GM18498 (cell line): ENCODE measurements at regions not wholly inside any gene's neighbourhood (a gene's known extent, or its start where the extent isn't known, plus 50 kb on each side); places are given as distances from the start of the nearest gene placed in this dataset.
"Not testable (repeated sequence)": the region's sequence is repeated elsewhere in the genome, so short reads cannot be mapped to it uniquely, and the experiment has no call there.

Source experiments
- ATAC-seq: cut with Tn5 transposase; IDR thresholded peaks from one replicate; pipeline ENCODE4 v1.9.1; 2021; ENCODE audit warnings: mild to moderate bottlenecking, moderate library complexity; ENCODE audit not compliant: unreplicated experiment

DNA sequence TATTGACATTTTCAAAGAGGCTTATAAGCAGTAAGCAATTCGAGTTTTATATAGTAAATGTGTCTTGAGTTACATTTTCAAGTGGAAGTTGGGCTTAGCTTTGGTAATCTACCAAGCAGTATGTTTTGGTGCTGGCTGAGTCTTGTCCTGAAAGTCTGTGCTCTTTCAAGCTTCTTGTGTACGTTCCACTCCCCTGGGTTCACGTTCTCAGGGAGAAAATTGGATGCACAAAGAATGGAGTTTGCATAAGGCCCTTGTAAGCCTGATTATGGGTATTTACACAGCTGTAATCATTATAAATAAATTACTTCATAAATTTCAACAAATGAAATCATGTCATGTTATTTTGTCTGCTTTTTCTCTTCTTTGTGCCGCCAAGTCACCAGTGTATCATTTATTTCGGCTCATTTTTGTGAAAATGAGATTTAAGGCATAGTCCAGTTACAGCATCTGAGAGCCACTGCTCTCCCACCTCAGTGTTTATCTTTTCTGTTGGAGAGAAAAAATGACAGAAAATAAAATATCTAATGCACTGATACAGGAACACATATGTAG lies 262.5 kb downstream of the BTBD3 start:
- no peak for ATAC-seq

DNA sequence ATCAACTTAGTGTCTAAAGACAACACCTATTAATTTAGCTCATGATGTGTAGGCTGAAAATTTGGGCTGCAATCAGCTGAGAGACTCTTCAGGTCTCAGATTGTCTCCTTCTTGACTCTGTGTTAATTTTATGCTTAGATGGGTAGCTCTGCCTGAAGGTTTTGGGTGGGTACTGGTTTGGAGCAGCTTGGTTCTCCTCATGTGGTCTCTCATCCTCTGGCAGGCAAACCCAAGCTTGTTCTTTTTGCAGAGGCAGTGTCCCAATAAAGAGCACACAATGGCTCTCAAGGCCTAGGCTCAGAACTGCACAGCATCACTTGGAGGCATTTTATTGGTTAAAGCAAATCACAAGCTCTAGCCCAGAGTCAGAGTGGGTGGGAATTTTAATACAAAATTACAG lies 280.6 kb downstream of the BTBD3 start:
- ATAC-seq, result no peak

DNA sequence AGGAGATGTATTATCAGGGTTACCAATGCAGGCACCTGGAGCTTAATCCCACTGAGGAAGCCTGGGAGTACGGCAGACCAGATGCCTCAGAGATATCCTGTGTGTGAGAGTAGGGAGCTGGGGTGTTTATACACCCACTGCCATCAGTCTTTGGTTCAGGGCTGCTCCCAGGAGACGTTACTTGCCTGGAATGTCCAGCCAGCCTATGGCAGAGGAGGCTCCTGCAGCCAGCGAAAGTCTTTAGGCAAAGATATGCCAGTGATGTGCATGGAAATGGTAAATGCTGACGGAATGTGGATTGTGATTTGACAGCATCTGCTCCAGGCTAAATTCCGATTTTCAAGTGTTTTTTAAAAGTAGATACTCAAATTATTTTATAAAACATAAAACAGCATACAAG lies 282.0 kb downstream of the BTBD3 start:
- no peak for ATAC-seq

DNA sequence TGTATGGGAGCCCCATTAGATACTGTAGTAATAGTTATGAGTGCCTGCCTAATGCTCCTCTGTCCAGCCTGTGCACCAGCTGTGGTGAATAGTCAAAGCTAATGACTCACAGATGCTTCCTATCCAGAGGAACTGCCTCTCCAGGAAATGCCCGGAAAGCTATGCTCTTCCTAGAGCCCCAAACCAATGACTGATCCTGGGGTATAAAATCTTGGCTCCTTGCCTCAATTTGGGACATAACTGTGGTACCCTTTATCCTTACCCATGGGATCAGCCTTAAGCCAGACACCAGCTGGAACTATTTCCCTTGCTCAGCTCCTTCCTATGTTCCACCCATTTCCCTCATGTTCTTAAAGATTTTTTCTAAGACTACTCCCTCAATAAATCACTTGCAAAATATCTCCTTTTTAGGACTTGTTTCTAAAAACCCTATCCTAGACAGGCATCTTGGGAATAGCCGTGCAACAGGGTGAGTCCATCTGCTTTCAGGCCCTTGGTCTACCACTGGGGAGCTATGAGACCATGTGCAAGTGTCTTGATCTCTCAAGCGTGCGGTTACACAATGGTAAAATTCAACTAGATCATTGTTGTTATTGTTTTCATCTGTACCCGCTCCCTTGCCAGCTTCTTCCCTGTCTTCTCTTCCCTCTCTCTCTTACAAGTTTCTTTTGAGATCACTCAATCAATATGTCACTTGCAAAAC lies 283.7 kb downstream of the BTBD3 start:
- ATAC-seq, result no peak

DNA sequence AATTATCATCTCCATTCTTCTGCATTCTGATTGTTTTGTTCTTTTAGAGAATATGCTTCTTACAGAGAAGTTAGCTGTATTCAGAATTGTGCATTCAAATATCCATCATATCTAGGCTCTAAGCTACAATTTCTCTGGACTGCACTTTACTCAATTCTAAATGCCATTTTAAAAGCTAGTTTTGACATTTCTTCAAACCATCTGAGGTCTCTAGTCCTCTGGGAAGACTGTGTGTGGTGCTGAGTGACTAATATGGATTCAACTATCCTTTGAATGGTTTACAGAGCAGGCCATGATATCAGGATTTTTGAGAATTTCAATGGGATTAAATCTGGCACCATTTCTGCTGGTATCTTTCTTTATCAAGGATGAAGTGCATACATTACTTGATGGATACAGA lies 285.7 kb downstream of the BTBD3 start:
- no peak for ATAC-seq

DNA sequence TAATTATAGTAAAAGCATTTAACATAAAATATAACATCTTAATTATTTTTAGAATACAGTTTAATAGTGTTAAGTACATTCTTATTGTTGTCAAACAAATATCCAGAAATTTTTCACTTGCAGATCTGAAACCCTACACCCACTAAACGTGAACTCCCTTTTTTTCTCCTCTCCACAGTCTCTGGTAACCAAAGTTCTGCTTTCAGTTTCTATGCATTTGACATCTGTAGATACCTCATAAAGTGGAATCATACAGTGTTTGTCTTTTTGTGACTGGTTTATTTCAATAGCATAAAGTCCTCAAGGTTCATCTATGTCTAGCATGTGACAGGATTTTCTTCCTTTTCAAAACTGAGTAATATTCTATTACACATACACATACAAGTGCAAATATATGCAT lies 286.3 kb downstream of the BTBD3 start:
- no peak for ATAC-seq

DNA sequence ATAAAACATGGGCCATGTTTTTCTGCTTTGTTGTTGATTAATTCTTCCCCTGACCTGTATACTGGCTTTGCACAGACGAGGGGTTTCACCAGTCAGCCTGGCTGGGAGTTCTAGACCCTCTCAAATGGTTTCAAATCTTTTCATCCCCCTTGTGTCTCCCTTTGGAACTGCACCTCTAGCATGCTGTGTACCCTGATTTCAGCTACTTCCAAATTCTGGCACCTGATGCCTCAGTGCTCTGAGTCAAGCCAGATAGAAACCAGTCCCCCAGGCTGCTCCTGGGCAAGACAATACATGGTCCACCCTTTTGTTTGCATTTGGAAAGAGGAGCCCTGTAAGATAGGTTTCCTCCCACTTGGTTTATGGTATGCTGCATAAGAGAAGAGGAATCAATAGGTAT lies 290.2 kb downstream of the BTBD3 start:
- ATAC-seq, result no peak

DNA sequence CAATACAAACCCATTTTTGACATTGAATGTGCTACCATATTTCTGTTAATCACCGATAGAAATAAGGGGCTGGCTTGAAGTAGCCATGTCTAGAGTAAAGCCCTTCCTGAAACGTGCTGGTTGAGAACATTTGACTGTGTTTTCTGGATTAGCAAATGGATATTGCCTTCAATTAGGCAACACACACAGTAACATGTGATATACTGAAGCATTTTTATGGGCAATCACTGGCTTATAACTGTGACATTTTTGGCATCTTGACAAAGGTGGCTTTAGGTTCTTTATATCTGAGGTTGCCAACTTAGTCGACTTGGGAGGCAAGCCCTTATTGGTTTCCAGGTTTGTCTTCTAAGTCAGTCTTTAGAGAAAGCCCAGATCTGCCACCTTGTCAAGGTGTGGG lies 292.9 kb downstream of the BTBD3 start:
- no peak for ATAC-seq

DNA sequence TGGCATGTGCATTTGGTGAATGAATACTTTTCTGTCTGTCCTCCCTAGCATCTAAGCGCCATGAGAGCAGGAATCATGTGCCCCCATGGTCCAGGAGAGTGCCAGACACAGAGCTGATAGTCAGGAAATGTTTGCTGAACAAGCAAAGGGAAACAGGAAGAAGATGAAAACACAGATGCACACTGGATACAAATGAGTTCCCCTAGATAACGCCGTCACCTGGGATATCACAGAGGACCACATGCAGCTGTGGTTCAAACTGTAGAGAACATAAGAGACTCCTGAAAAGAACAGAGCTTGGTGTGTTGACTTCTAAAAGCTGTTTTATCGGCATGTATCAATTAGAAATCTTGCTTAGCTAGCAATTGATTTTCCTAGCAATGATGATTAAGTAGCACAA lies 293.7 kb downstream of the BTBD3 start:
- ATAC-seq, result no peak

DNA sequence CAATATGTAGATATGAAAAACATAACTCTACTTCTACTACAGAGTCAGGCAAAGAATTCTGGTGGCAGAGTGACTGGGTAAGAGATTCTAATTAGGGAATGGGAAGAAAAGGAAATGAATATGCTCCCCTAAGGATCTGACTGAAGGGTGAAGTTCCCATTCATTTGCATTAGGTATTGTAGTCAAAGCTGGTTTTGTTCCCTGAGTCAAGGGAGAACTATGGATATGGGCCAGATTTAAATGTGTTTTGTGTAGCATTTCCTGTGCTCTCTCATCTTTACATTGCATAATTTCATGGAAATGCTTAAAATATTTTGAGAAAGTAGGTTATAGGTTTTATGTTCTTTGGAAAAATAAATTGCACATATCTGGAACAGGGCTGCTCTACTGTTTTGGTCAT lies 299.7 kb downstream of the BTBD3 start:
- no peak for ATAC-seq

DNA sequence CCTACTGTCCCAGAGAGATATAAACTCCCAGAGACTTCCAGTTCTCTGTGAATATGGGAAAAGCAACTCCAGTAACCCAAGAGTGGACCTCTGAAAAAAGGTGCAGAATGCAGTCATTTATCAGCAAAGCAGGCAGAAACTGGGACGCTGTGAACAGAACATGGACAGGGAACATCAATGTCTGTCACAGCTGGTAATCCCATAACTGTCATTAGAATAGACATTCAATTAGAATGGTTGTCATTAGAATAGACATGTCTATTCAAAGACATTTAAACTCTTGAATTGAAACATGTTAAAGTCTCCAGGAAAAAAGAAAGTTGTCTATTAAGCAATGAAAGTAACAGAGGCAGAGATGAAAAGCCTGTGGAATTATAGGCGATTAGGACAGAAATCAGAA lies 302.1 kb downstream of the BTBD3 start:
- ATAC-seq, result no peak

DNA sequence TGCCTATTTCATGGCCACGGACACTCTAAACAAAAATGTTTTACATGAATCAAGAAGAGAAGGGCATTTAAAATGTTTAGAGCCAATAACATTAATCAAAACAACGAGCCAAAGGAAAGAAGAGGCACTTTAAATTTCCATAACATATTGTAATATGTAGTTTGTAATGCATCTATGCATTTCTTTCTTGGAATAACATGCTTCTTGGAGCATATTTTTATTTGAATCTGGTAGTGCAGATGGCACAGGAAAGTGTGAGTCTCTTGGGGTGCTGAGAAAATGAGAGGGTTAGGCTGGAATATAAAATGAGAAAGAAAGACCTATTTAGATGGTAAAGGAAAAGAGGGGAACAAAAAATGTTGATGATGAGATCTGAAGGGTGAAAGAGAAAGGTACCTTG lies 305.4 kb downstream of the BTBD3 start:
- ATAC-seq, result no peak

DNA sequence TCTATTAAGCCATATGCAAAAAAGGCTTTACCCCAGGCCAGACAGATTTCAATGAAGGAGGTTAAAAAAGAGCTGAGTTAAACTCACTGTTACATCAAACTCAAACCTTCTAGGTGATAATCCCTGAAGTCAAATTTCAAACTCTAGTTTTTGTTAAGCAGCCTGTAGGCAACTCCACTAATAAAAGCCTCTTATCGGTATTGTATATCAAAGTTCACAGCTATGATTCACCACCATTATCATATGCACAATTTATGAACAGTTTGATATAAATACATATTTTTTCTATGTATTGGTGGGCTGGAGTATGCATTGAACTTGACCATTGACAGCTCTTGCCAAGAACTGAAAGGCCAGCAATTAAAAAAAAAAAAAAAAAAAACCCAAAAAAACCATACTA lies 308.2 kb downstream of the BTBD3 start:
- ATAC-seq, result no peak

DNA sequence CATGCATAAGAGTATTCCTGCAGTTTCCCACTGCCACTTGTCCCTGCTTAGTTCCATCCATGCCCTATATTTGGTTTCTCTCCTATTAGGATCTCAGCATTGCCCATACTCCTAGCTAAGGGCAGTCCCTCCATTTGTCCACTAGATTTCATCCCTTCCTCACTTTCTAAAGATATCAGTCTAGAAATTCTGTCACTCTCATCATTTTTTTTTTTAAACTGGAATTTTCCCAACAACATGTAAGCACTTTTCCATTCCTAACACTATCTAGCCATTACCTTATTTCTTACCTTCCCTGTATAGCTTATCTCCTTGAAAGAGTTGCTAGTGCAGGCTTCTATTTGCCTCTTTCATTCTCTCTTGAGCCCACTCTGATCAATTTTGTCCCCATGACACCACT lies 312.2 kb downstream of the BTBD3 start:
- ATAC-seq, result no peak

DNA sequence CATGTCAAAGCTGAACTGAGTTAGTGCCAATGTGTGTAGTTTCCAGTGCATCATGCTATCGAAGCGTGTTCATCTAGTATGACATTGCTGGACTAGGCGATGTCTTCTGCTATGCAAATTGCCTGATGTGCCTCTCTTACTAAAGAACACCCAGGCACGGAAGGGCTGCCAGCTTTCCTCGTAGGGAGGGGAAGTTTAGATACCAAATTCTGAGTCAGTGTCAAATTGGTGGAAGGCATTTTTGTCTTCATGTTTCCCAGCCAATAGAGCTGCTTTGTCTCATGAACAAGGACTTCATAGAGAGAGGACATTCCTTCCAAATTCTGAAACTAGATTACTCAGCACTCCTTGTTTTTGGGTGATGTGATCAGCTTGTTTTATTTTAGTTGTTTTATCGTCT lies 320.1 kb downstream of the BTBD3 start:
- ATAC-seq, result no peak

DNA sequence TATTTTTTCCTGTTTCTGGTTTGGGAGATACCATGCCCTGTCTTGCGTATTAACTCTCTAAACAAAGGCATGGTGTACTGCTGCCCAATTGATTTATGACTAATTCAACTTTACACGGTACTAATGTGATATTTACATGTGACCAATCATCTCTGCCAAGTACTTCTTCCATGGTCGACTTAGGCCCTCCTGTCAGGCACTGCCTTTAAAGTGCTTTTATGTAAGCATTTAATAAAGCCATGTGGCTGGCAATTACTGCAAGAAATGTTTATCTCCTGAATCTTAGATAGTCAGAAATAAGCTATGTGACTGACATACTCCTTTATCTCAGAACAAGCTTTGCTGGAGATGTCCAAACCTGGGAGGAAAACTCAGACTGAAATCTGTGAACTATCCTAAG lies 323.4 kb downstream of the BTBD3 start:
- no peak for ATAC-seq

DNA sequence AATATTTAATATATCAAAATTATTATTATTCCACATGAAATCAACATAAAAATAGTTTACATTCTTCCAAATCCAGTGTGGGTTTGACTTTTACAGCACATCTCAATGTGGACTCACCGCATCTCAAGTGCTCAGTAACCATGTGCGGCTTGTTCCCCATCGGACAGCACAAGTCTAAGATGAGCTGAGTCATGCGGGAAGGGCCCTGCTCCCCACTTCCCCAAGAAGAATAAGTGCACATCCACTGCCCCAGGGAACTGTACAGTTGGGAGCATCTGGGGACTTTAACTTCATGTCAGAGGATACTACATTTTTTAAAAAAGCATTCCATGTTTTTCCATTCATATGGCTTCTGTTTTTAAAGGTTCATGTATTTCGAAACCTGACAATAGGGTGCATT lies 325.6 kb downstream of the BTBD3 start:
- no peak for ATAC-seq

DNA sequence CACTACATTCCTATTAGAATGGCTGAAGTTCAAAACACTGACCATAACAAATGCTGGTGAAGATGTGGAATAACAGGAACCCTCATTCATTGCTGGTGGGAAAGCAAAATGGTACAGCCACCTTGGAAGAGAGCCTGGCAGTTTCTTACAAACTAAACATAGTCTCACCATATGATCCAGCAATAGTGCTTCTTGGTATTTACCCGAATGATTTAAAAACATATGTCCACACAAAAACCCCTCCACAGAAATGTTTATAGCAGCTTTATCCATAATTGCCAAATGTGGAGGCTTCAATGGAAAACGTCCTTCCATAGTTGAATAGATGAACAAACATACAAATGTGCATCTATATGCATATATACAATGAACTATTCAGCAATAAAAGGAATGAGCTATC lies 330.8 kb downstream of the BTBD3 start:
- ATAC-seq, result no peak

DNA sequence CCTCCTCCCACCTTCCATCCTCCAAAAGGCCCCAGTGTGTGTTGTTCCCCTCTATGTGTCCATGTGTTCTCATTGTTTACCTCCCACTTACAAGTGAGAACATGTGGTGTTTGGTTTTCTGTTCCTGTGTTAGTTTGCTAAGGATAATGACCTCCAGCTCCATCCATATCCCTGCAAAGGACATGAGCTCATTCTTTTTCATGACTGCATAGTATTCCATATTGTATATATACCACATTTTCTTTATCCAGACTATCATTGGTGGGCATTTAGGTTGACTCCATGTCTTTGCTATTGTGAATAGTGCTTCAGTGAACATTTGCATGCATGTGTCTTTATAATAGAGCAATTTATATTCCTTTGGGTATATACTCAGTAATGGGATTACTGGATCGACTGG lies 333.0 kb downstream of the BTBD3 start:
- not testable (repeated sequence) for ATAC-seq

DNA sequence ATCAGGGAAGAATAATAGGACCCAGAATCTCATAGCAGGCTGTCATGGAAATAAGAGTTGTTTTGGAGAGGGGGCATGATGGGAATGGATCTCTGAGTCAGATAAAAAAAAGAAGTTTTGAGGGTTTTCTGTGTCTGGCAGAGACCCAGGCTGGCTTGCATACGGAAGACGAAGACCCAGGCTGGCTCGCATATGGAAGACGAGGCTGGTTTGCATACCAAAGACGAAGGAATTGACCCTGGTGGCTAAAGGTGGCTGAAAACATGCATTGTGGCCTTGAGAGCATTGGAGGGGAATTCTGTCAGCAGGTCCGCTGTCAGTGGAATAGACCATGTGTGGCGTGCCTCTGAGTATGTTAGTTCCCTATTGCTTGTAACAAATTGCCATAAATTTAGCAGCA lies 335.1 kb downstream of the BTBD3 start:
- no peak for ATAC-seq

DNA sequence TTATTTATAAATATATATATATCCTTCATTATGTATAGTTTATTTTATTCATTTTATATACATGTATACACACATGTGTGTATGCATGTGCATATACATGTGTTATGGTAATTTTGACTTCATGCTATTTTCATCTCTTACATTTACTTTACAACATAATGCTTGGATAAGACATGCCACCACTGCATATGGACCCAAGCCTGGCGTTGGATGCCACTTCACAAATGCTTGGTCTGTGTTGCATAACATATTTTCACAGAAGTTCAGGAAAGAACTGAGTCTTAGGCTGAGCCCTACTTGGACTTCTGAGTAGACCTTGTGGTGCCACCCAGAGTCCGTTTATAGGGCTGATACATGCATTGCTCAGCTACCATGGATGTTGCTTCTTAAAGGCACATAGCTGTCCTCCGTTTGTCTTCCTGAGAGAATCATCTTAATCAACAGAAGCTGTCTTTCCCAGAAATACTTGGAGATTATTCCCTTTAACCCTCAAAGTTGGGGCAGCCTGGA lies 337.8 kb downstream of the BTBD3 start:
- no peak for ATAC-seq

DNA sequence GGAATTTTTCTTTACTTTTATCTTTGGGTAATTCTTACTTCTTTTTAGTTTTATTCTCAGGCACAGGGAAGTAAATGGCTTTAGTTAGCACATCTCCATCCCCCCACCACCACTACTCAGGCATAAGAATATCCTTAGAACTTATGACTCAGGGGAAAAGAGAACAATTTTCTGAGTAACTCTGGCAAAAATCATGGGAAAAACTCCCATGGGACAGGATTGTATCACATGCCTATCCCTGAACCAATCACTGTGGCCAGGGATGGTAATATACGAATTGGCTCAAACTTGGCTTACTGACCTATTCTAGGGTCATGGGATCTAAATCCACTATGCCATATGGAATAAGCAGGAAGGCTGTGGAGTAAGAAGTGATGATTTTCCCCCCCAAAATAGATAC lies 339.1 kb downstream of the BTBD3 start:
- no peak for ATAC-seq

DNA sequence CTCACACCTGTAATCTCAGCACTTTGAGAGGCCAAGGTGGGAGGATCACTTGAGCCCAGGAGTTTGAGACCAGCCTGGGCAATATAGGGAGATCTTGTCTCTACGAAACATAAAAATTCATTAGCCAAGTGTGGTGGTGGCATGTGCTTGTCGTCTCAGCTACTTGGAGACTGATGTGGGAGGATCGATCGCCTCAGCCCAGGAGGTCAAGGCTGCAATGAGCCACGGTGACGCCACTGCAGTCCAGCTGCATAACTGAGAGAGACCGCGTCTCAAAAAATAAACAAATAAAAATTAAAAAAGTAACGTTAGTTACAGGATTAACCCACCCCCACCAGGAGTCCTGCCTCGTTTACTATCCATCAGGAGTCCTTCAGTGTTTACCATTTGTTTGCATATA lies 345.1 kb downstream of the BTBD3 start:
- ATAC-seq, result no peak
